SK-N-SH (cell line): ENCODE measurements at regions not wholly inside any gene's neighbourhood (a gene's known extent, or its start where the extent isn't known, plus 50 kb on each side); places are given as distances from the start of the nearest gene placed in this dataset.
A peak's percentile ranks its signal among the peaks of the same experiment; 100 is the strongest.

Experiments used
- CTCF ChIA-PET: fragments of 300-600, 350-600 bp; formaldehyde crosslinking; extraction: SDS; loops from one replicate; lab custom pipeline; 2021; lab: Yijun Ruan, JAX
- POLR2A ChIA-PET: fragments of 350-600 bp; sonication (Branson Sonifier 250); formaldehyde crosslinking; extraction: SDS; loops from one replicate; lab custom pipeline; 2020; ENCODE audit warnings: antibody characterized with exemption, inconsistent platforms; lab: Yijun Ruan, JAX
- DNase-seq: peaks from one replicate; pipeline ENCODE4 v3.0.0; 2012
- H2AFZ ChIP-seq: fragments of 200-600 bp; sonication (generic); 2 replicates; pipeline ENCODE4 v1.8.1; 2016; ENCODE audit warnings: antibody characterized with exemption, mild to moderate bottlenecking, low read depth
- H3F3A ChIP-seq: fragments of 200-600 bp; sonication (generic); replicated peaks from 2 replicates; pipeline ENCODE3; 2016; ENCODE audit warnings: antibody characterized with exemption, mild to moderate bottlenecking; ENCODE audit not compliant: insufficient read depth
- H3K27ac ChIP-seq, 2 experiments: fragments of 200-500 bp in 1 of 2; fragments of 200-600 bp in 1 of 2; sonication (Bioruptor generic) in 1 of 2; sonication (generic), shearing (Covaris generic) in 1 of 2; 2 replicates each; pipeline versions ENCODE4 v1.5.1 to v1.6.1; 2014 to 2016; ENCODE audit warnings: low read depth in 2 of 2, inconsistent platforms in 1 of 2, low read length in 1 of 2, mild to moderate bottlenecking in 1 of 2, mixed read lengths in 1 of 2
- H3K27me3 ChIP-seq: fragments of 200-600 bp; sonication (generic), shearing (Covaris generic); 2 replicates; pipeline ENCODE4 v1.6.1; 2016; ENCODE audit warnings: mixed run types; ENCODE audit not compliant: insufficient read depth
- H3K36me3 ChIP-seq, 2 experiments: fragments of 200-500 bp in 1 of 2; fragments of 200-600 bp in 1 of 2; sonication (Bioruptor generic) in 1 of 2; sonication (generic) in 1 of 2; replicated peaks in 1 of 2; 2 replicates each; pipeline versions ENCODE3 to v1.5.1; 2014 to 2016; ENCODE audit warnings: low read length in 1 of 2, mild to moderate bottlenecking in 1 of 2; ENCODE audit not compliant: insufficient read depth in 2 of 2, control insufficient read depth in 1 of 2
- H3K4me1 ChIP-seq, 2 experiments: fragments of 200-500 bp in 1 of 2; fragments of 200-600 bp in 1 of 2; sonication (Bioruptor generic) in 1 of 2; sonication (generic), shearing (Covaris generic) in 1 of 2; 2 replicates each; pipeline versions ENCODE4 v1.5.1 to v1.6.1; 2014 to 2016; ENCODE audit warnings: low read depth in 1 of 2, low read length in 1 of 2, mixed run types in 1 of 2; ENCODE audit not compliant: insufficient read depth in 2 of 2, control insufficient read depth in 1 of 2
- H3K4me2 ChIP-seq: fragments of 200-600 bp; sonication (generic), shearing (Covaris generic); 2 replicates; pipeline ENCODE4 v1.6.1; 2017; ENCODE audit warnings: mixed run types
- H3K4me3 ChIP-seq, 2 experiments: fragments of 200-500 bp in 1 of 2; fragments of 200-600 bp in 1 of 2; sonication (Bioruptor generic) in 1 of 2; sonication (generic), shearing (Covaris generic) in 1 of 2; 2 replicates each; pipeline versions ENCODE4 v1.5.1 to v1.8.1; 2014 to 2016; ENCODE audit warnings: low read depth in 2 of 2, inconsistent platforms in 1 of 2, low read length in 1 of 2, mild to moderate bottlenecking in 1 of 2, mixed read lengths in 1 of 2, moderate library complexity in 1 of 2
- H3K79me2 ChIP-seq: fragments of 200-600 bp; sonication (generic); 2 replicates; pipeline ENCODE4 v1.8.1; 2017; ENCODE audit warnings: mild to moderate bottlenecking; ENCODE audit not compliant: insufficient read depth
- H3K9ac ChIP-seq: fragments of 200-600 bp; sonication (generic); 2 replicates; pipeline ENCODE4 v1.6.1; 2017; ENCODE audit warnings: mixed run types
- H3K9me2 ChIP-seq: fragments of 200-600 bp; sonication (generic); 2 replicates; pipeline ENCODE4 v1.6.1; 2017; ENCODE audit warnings: mixed run types
- H3K9me3 ChIP-seq: fragments of 200-600 bp; sonication (generic); 2 replicates; pipeline ENCODE4 v1.6.1; 2017; ENCODE audit warnings: mixed run types, mild to moderate bottlenecking, moderate library complexity
- H4K20me1 ChIP-seq: fragments of 200-600 bp; sonication (generic); 2 replicates; pipeline ENCODE4 v1.6.1; 2017; ENCODE audit warnings: mild to moderate bottlenecking, mixed run types; ENCODE audit not compliant: insufficient read depth
- EP300 ChIP-seq, 2 experiments: IDR thresholded peaks; 2 replicates each; pipeline versions ENCODE4 v1.4.0 to v1.6.1; 2012; ENCODE audit warnings: borderline replicate concordance in 1 of 2, low read depth in 1 of 2, low read length in 1 of 2
- FOXM1 ChIP-seq: IDR thresholded peaks from 2 replicates; pipeline ENCODE4 v1.4.0; 2012; ENCODE audit warnings: low read depth, mild to moderate bottlenecking
- JUND ChIP-seq: IDR thresholded peaks from 2 replicates; pipeline ENCODE4 v1.4.0; 2012
- MXI1 ChIP-seq: IDR thresholded peaks from 2 replicates; pipeline ENCODE4 v1.6.1; 2012; ENCODE audit warnings: mild to moderate bottlenecking, low read depth, low read length, improper control_type of control experiment
- RAD21 ChIP-seq: IDR thresholded peaks from 2 replicates; pipeline ENCODE4 v1.6.1; 2012; ENCODE audit warnings: mild to moderate bottlenecking, low read length
- RXRA ChIP-seq: IDR thresholded peaks from 2 replicates; pipeline ENCODE4 v1.4.0; 2012; ENCODE audit warnings: low read depth, mild to moderate bottlenecking, borderline replicate concordance
- SIN3A ChIP-seq: IDR thresholded peaks from 2 replicates; pipeline ENCODE4 v1.6.1; 2012; ENCODE audit warnings: low read depth, mild to moderate bottlenecking, low read length, moderate library complexity, borderline replicate concordance
- TCF12 ChIP-seq: IDR thresholded peaks from 2 replicates; pipeline ENCODE4 v1.4.0; 2012
- TEAD4 ChIP-seq: IDR thresholded peaks from 2 replicates; pipeline ENCODE4 v1.4.0; 2012; ENCODE audit warnings: mild to moderate bottlenecking, borderline replicate concordance; ENCODE audit not compliant: insufficient read depth
- WGBS: methylation state at CpG from one replicate; pipeline ENCODE4 v1.1.6; 2017; ENCODE audit warnings: low lambda C conversion rate; 5-methylcytosine and 5-hydroxymethylcytosine counted together
- TF ChIP-seq, protein P1 (sequence below): IDR thresholded peaks from 2 replicates; pipeline ENCODE4 v1.4.0; 2012; ENCODE audit warnings: low read depth
- TF ChIP-seq, protein P2 (sequence below): fragments of 150-350 bp; IDR thresholded peaks from 2 replicates; pipeline ENCODE4 v1.6.1; 2016; ENCODE audit warnings: mild to moderate bottlenecking, low read depth, low read length
- TF ChIP-seq, protein P3 (sequence below): IDR thresholded peaks from 2 replicates; pipeline ENCODE4 v1.4.0; 2012; ENCODE audit warnings: low read depth, borderline replicate concordance

DNA sequence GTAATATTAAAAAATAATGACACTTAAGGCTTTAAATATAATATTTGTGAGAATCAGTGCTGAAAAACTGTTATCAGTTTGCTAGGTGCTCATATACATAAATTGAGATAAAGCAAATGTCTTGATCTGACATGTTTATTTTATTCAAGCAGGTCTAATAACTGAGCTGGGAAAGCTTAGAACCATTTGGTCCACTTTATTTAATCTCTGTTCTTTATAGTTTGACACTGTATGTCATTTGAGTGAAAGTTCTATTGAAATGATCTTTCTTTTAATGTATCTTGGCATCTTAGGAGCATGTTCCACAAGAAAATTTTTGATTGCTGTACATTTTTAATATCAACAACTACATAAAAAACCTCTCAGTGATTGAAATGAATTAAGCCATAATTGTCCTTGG lies 772.0 kb upstream of the NRSN1 start (continued):
- TF ChIP-seq, protein P1, sequence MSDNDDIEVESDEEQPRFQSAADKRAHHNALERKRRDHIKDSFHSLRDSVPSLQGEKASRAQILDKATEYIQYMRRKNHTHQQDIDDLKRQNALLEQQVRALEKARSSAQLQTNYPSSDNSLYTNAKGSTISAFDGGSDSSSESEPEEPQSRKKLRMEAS, result no peak
- TF ChIP-seq RAD21, result no peak
- TF ChIP-seq, protein P2, sequence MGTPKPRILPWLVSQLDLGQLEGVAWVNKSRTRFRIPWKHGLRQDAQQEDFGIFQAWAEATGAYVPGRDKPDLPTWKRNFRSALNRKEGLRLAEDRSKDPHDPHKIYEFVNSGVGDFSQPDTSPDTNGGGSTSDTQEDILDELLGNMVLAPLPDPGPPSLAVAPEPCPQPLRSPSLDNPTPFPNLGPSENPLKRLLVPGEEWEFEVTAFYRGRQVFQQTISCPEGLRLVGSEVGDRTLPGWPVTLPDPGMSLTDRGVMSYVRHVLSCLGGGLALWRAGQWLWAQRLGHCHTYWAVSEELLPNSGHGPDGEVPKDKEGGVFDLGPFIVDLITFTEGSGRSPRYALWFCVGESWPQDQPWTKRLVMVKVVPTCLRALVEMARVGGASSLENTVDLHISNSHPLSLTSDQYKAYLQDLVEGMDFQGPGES, result no peak
- TF ChIP-seq FOXM1, result no peak
- TF ChIP-seq TCF12, result no peak
- TF ChIP-seq MXI1, result no peak
- TF ChIP-seq JUND, result no peak

DNA sequence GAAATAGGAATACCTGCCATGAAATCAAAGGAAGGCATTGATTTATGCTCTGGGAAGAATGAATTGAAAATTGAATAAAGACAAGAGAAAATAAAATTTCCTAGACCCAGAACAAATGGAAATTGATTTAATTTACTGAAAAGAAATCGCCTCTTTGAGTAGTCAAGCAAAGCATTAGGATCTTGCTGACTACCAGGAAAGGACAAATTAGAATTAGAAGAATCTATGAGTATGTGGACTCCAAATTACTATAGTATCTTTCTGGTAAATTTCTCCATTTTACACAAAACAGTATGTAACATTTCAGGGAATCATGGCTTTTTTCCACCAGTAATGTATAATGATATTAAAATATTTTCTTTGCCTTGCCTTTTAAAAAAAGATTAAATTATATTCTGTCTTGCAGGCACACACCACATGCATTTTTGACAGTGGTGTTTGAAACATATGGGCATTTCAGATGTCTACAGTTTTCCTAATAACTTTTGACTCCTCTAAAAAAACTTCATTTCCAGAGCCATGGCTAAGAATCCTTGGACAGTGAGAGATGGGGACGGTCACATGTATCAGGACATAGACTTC lies 768.7 kb upstream of the NRSN1 start:
- no peaks in the 10 kb centered on the region for H3F3A ChIP-seq
- POLR2A ChIA-PET, result no interaction called here
- H3K27me3 ChIP-seq, result no peaks in the 10 kb centered on the region
- no peaks in the 10 kb centered on the region for H3K9me2 ChIP-seq
- CTCF ChIA-PET, result no interaction called here
- 23% methylated on average over 2 of the region's 2 CpGs for WGBS
- DNase-seq, result no peak
- H3K9ac ChIP-seq, result no peak overlapping the region
- no peaks in the 10 kb centered on the region for H3K79me2 ChIP-seq
- H4K20me1 ChIP-seq, result no peaks in the 10 kb centered on the region
- no peaks in the 10 kb centered on the region for H3K36me3 ChIP-seq
- H2AFZ ChIP-seq, result no peak overlapping the region
- H3K4me3 ChIP-seq, result no peak overlapping the region
- peaks cover 0 to 2% of the 10 kb centered on the region in 2 experiments; a peak in 2 of 4 replicates for H3K4me1 ChIP-seq
- no peak overlapping the region for H3K4me2 ChIP-seq
- peak overlapping the region in 1 of 2 experiments; percentile 83; a peak in 2 of 4 replicates for H3K27ac ChIP-seq
- TF ChIP-seq EP300 (IDR thresholded peaks at IDR 0.05; ENCODE audit: borderline replicate concordance in 1 of 2, low read depth in 1 of 2, low read length in 1 of 2) (peak in 1 of 2 experiments; percentile 76; a peak in 2 of 4 replicates), TEAD4 (no peak)
- TF ChIP-seq, protein P1, result no peak
- TF ChIP-seq, protein P3, sequence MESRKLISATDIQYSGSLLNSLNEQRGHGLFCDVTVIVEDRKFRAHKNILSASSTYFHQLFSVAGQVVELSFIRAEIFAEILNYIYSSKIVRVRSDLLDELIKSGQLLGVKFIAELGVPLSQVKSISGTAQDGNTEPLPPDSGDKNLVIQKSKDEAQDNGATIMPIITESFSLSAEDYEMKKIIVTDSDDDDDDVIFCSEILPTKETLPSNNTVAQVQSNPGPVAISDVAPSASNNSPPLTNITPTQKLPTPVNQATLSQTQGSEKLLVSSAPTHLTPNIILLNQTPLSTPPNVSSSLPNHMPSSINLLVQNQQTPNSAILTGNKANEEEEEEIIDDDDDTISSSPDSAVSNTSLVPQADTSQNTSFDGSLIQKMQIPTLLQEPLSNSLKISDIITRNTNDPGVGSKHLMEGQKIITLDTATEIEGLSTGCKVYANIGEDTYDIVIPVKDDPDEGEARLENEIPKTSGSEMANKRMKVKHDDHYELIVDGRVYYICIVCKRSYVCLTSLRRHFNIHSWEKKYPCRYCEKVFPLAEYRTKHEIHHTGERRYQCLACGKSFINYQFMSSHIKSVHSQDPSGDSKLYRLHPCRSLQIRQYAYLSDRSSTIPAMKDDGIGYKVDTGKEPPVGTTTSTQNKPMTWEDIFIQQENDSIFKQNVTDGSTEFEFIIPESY, result no peak
- TF ChIP-seq, all 33 proteins: peak for 1
- H3K9me3 ChIP-seq, result no peaks in the 10 kb centered on the region

DNA sequence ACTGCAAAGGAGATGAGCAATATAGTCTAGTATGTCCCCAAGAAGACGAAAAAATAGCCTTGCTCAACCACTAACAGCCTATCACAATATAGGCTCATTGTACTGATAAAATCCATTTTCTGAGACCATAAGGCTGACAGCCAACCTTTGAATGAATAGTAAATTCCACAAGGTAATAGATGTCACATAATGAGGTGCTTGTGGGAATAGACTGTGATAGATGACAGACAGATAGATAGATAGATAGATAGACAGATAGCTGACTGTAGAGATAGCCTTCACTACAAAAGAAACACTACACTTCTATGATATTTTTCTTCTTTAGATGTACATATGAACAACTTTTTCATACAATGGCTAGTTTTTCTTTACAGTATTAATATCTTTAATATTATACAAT lies 760.3 kb upstream of the NRSN1 start:
- no peak overlapping the region for H3K9ac ChIP-seq
- DNase-seq, result no peak
- no peak overlapping the region for H3K4me2 ChIP-seq
- ChIA-PET POLR2A (no interaction called here), CTCF (interaction anchor here (1.3 kb wide), 1 partner anchor 9 kb away, joined by 3 read pairs; no protein-coding TSS in a partner anchor)
- no peaks in the 10 kb centered on the region for H3K9me2 ChIP-seq
- no peak overlapping the region for H2AFZ ChIP-seq
- H3K27ac ChIP-seq, result no peak overlapping the region
- H3F3A ChIP-seq, result no peaks in the 10 kb centered on the region
- no peaks in the 10 kb centered on the region for H4K20me1 ChIP-seq
- no peaks in the 10 kb centered on the region for H3K79me2 ChIP-seq
- 64% methylated on average over 1 of the region's 1 CpG for WGBS
- no peaks in the 10 kb centered on the region for H3K36me3 ChIP-seq
- TF ChIP-seq RXRA (no peak), SIN3A (no peak), FOXM1 (no peak)
- no peak overlapping the region for H3K4me3 ChIP-seq
- no peaks in the 10 kb centered on the region for H3K9me3 ChIP-seq
- H3K4me1 ChIP-seq, result no peaks in the 10 kb centered on the region
- no peaks in the 10 kb centered on the region for H3K27me3 ChIP-seq
